Inflammatory macrophage treated with lipopolysaccharide for 1 hour (primary cell): ENCODE measurements at regions not wholly inside any gene's neighbourhood (a gene's known extent, or its start where the extent isn't known, plus 50 kb on each side); places are given as distances from the start of the nearest gene placed in this dataset.

Experiments used
- DNase-seq, 2 donors: peaks; one replicate each; pipeline ENCODE4 v3.0.0-alpha.2; 2020 to 2022

DNA sequence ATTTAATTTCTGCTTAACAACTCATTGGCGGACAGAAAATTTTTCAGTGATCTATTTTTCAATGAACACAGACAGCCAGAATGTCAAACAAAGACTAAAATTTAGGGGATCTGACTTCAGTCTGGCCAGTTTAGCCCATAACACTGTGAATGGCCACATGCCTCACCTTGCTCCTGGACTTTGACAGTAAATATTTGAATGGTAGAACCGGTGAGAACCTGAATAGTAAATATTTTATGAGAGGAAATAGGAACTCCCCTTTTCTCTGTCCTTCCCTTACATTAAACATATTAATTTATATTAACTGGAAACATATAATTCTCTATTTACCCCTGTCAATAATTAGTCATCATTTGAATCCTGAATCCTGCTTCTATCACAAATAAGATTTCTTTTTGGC lies 942.1 kb downstream of the KCNJ2 start:
- DNase-seq: no peak

DNA sequence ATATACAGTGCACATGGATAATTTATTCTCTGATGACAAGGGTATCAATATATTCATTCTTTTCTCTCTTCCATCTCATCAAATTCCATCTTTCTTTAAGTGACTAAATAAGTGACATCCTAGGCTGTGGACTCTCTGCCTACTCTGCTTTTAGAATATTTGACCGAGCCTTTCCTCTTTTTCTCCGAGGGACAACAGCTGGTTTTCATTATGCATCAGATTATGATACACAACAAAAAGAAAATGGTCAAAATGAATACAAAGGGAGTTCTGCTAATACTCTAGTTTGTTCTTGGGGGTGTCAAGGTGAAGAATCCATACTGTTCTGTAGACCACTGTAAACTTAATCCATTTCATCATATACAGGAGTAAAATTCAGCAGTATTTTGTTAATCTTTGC lies 942.6 kb downstream of the KCNJ2 start:
- no peak for DNase-seq

DNA sequence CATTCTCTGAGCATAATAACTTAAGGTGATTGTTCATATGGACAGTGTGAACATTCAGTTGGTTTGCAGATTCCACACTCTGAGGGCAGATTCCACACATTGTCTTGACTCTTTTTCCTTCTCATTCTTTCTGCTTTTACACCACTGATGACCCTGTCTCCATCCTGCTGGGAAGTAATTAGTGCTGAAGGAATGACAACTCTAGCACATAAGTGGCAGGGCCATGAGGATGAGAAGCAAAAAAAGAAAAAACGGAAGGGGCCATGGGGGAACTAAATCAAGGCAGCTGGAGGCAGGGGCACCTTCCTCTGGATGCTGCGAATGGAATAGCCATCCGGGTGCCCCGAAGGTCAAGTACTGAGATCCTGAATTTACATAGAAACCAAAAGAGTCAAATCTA lies 944.0 kb downstream of the KCNJ2 start:
- DNase-seq: no peak

DNA sequence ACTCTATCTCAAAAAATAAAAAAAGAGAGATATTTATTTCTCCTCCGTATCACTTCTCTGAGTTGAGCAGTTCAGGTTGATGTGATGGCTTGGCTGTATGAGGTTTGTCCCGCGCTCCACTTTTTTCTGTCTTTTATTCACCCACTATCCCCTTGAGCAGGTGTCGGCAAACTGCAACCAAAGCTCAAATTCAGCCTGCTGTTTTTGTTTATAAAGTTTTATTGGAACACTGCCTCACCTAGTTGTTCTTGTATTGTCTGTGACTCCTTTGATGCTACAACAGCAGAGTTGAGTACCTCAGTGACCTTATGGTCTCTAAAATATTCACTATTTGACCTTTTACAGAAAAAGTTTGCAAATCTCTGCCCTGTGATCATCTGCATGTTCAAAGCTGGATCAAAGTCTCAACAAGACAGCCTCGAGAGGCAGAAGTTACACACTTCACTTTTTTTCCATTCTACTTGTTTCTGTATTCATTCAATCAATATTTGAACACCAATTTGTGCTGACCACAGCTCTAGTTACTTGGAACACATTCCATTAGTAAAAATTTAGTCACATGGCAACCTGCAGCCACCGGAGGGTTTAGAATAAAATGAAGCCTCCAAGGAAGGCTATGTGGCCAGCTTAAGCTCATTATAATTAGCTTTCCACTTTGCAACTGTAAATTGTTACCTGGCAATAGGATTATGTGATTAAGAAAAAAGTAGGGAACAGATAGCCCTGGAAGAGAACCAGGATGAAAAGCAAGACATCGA lies 945.8 kb downstream of the KCNJ2 start:
- no peak for DNase-seq

DNA sequence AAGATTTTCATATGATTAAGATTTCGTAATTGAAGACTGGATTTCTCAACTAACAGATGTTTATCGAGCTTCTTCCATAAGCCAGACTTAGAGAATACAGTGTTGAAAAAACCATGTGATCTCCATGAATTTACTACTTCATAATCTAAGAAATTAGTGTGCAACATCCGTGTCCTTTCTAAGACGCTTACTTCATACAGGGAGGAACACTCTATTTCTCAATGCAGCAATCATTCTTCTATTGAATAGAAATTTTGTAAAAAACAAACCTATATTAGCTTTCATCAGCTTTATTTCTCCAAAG lies 946.3 kb downstream of the KCNJ2 start:
- no peak for DNase-seq

DNA sequence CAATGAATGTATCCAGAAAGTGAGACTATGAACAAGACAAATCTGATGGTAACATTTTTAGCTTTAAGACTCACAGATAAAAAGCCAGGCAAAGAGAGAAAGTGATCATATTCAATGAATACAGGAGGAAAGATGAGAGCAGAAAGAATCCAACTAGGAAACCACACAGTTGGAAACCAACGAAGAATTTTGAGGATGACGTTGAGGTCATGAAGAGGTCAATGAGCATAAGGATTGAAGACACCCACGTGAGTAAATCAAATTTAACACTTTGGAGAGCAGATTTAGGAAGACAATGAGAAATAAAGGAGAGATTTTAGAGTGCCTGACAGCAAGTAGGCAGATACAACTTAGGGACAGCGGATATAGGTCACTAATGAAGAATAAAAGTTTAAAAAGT lies 948.1 kb downstream of the KCNJ2 start:
- no peak for DNase-seq

DNA sequence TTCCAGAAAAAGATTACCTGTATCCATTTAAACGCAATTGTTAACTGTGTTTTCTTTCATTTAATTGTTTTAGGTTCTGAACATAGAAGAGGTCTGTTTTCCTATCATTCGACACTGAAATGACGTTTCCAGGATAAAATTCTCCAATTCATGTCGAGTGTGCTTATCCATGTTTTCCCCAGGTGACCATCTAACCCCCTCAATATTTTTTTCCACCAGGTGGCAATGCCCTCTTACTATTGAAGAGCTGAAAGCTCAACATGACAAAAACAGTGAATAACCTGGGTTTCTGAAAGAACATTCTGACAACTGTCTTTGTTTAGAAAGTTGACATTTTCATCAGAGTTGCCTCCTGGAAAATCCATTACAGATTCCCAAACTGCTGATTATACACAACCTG lies 948.7 kb downstream of the KCNJ2 start:
- no peak for DNase-seq

DNA sequence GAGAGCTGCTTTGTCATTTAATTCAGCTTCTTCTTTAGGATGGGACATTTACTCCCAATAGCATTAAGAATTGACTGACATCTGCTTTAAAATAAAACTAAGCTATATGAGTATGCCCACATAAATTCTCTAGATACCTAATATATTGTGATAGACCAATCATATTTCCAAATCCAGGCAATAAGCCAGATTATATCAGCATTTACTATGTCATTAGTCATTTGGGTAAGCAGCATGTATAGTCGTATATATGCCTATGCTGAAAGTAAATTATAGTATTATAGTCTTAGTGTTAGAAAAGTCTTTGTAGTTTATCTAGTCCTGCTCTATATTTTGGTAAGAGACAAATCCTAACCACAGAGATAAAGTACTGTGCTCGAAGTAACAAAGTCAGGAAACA lies 958.1 kb downstream of the KCNJ2 start:
- no peak for DNase-seq

DNA sequence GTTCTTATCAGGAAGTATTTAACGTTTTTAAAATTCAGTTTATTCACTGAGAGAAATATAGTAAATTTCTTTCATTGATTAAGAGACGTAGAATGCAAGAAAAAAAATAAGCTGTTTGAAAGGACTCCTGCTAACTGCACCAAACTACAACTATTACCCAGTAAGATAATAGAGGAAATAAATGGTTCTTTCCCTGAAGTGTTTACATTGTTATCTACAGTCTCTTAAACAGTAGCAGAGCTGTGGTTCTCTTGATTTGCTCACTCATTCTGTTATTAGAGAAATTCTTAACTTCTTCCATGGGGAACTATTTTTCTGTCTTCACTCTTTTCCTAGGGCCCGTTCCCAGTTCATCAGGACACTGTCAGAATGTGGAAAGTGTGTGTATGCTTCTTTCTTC lies 973.0 kb downstream of the KCNJ2 start:
- no peak for DNase-seq

DNA sequence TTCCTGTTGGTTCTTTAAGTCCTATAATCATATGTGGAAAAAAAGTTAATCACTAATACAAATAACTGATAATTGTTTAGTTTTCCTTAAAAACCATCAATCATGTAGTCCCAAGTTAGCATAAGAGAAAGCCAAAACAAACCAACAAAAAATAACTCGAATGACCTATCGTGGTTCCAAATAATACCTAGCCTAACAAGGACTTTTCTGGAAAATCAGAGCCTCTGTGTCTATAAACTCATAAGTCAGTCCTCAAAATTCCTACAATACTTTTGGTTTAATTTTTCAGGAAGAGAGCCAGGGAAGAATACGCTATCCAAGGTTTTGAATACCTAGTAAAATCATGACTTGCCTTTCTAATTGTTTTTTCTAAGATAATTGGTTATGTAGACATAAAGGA lies 975.3 kb upstream of the SOX9 start:
- no peak for DNase-seq

DNA sequence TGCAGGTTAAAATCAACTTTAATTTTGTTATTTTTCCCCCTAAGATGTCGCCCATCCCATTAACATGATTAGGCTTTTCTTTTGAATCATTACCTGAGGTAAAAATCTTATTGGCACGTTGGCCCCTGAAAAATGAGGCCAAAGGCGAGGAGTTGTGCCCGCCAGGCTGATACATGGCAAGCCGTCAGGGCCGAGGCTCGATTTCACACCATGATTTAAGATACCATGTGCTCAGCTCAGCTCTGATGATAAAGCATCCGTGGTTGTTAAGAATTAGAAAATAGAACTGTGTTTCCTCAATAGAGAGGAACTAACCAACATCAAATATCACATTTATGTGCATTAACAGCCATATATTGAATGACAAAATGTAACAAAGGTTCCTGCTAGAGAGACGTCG lies 972.9 kb upstream of the SOX9 start:
- DNase-seq: no peak

DNA sequence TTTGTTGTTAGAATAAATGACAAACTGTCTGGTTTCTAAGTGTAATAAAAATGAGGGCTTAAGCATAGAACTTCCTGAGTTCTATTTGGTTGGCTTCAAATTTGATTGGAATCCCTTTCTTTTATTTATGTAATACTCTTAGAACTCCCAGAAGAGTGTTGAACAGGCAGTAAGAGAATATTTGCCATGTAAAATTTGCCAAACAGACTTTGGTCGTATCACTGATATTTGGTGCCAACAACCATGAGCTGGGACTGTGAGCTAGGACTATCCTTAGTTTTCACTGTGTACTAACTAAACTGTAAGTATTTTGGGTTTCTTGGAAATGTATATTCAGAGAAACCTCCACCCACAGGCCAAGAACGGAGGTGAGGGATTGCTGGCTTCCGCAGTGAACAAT lies 971.2 kb upstream of the SOX9 start:
- DNase-seq: no peak

DNA sequence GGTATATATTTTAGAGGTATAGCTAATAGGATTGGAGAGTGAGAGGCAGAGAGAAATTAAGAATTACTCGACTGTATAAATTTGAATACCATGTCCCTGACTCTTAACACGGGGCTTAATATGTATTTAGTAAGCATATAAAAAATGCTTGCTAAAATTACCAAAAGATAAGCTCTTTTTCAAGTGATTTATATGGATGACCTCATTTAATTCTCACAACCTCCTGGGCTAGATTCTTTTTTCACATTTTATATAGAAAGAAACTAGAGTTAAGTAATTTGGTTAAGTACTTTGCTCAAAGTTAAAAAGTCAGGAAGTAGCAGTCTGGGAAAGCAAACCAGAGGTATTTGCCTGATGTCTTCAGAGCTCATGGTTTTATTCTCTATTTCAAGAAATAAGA lies 963.5 kb upstream of the SOX9 start:
- no peak for DNase-seq

DNA sequence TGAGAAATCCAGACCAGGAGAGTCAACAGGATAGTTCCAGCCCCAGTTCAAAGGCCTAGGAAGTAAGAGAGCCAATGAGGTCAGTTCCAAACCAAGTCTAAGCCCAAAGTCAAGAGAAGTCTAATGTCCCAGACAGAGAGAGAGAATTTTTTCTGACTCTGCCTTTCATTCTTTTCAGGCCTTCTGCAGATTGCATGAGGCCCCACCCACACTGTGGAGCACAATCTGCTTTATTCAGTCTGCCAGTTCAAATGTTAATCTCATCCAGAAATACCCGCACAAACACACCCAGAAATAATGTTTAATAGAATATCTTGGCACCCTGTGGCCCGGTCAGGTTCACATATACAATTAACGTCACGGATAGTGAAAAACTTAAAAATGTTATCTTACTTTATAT lies 962.4 kb upstream of the SOX9 start:
- DNase-seq: no peak

DNA sequence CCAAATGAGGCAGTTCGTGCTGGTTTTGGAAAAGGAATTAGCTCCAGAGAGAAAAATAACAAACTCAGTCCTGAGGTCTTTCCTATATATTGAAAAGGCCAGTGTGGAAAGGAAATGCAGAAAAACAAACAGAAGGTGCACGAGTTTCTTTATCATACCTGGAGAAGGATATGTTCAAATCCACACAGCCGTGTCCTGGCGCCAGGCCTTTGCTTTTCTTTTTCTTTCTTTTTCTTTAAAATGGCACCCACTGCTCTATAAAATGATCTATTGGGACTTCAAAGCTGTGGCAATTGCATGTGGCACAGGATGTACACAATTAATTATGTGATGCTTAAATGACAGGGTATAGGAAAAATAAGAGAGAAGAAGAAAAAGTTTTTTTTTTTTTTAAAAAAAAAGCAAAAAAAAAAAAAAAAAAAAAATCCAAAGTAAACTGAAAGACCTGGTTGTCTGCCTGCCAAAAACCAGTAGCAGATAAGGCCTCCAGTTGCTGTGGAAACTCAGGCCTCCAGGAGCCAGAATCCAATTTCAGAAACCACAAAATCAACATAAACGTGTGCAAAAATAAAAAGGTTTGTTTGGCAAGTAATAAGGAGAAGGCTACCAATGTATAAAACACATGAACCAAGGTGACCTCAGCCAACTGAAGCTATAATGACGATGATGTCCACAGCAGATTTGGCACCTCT lies 957.6 kb upstream of the SOX9 start:
- no peak for DNase-seq

DNA sequence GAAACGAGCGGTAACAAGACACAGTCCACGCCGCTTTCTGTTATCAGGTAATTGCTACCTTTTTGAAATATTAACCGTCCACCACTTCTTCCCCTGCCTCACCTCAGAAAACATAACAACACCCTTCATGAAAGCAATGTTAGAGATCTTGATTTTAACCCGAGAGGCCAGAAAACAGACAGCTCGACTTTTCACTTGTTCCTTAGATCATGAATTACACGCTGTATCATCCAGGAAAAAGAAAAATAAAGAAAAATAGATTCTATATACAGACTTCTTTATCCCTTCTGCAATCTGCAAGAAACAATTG lies 957.1 kb upstream of the SOX9 start:
- DNase-seq: no peak

DNA sequence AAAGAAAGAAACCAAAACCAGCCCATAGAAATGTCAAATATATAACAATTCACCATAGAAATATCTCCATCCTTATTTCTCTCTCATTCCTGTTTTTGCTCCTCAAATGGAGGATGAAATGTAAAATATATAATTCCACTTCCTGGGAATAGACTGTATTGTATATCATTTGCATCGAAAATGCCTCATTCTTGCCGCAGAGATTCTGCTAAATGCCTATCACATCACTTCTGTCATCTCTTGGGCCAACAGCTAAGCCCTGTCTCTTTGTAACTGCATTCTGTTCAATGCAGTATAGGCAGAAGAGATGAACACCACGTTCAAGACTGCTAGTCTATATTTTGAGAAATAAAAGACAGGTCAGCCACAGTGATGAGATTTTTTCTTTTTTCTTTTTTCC lies 956.3 kb upstream of the SOX9 start:
- DNase-seq: no peak

DNA sequence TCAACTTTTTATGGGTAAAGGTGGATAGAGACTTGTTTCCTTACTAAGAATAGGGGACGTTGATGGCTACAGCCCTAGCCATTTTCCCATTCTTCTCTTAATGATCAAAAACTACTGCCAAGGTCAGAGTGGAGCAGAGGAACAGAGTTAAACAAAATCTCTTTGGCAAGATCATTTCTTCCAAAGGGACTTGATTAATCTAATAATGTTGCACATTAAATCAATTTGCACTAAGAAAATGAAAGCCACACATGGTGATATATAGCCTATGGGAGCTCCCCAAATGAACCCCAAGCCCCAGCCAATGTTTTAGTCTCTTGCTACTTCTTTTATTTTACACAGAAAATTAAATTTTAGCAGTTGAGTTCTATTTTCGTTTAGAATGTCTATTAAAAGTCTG lies 954.5 kb upstream of the SOX9 start:
- no peak for DNase-seq

DNA sequence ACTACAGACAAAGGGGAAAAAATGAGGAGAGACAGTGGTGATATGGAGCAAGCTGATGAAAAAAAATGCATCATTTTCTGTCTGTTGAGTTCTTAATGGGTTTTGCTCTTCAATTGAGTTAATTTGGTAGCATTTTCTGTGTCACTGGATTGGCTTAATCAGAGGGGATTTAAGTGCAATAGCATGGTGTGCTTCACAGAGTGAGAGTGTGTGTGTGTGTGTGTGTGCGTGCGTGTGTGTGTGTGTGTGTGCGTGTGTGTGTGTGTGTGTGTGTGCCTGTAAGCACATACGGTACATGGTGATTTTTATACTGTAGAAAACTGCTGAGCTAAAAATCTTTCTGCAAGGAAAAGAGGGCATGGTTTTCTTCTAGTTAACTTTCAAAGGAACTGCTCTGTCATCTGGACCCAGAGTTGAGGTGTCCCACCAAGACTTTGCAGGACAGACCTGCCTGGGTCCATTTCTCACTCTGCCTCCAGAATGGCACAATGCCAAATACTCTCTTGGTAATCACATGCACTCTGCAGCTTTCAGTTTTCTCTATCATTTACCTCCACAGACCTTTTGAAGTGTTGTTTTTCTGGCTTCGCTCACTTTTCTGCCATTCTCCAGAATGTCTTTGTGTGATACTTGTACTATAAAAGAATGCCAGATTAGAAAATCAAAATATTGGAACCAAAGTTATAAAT lies 952.6 kb upstream of the SOX9 start:
- no peak for DNase-seq

DNA sequence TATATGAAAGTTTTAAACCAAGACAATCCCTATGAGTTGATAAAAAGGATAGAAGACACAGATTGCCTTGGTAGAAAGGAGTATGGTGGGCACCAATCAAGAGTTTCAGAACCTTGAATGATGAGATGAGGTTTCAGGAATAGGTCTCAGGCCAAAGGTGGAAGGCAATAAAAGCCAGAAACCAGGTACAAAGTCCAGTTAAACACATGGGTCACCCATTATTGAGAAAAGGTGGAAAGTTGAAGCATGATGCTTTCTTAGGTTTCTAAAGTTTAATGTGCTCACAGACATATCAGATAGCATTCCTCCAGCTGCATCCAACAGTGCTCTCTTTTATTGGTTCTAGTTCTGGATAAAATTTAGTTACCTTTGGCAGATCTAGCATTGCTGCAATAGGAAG lies 950.8 kb upstream of the SOX9 start:
- DNase-seq: no peak

DNA sequence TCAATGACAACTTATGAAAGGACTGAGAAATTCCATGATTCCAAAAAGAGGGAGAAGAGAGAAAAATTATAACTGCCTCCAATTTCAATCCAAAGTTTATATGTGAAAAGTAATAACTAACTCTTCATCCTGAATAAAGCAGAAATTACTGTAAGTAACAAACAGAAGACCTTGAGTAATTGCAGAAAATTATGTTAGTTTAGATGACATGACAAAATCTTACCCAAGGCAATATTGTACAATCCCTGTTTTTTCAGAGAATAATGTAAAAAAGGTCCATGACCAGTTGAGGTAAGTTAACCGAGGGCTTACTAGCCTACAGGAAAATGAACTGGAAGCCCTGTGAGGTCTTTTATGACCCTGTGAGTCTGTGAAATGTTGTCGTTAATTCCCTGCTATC lies 949.5 kb upstream of the SOX9 start:
- no peak for DNase-seq

DNA sequence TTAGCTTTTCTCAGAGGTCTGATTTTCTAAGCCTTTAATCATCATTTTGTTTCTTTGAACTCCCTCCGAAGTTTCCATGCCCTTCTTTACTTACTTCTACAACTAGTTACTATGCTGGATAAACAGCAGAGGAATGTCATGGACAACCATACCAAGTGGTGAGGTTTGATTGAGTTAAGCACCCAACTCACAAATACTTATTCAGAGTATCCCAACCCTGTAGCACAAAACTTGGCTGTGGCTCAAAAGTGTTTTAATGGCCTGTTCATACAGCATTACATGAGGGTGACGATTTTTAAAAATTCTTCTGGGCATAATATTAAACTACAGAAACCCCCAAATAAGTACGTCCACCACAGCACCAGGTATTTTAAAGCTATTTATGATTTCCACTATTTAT lies 946.8 kb upstream of the SOX9 start:
- DNase-seq: no peak

DNA sequence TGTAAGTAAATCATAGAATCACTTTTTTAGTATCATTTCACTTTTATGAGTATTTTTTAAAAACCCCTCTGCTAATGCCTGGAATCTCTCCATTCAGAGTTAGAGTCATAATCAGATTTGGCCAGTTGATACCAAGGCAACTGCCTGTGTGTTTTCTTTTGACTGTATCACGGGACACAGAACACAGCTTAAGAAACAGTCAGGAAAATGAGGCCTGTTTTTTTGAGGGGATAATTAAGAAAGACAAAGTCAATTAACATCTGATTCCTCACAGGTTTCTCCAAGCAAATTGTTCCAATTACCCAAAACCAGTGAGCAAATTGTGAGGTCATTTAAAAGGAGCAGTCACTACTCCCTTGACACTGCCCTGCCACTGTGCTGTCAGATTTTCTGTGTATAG lies 944.5 kb upstream of the SOX9 start:
- no peak for DNase-seq

DNA sequence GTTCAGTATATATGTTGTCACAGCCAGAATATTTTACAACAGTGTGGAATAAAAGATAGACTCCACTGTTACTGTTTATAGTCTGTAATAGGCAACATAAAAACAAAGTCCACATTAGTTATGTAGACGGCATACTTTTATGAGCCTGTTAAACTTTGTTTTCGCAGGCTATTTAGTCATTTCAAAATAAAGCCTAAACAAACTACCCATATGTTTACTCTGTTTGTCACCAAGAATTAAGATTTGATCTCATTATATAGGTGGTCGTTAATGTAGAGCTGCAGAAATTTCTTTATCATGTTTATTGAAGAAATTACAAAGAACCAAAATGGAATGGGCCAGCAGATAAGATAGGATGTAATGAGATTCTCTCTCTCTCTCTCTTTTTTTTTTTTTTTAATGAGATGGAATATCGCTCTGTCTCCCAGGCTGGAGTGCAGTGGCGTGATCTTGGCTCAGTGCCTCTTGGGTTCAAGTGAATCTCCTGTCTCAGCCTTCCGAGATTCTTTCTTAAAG lies 943.8 kb upstream of the SOX9 start:
- no peak for DNase-seq
